HG03108 (cell line): ENCODE measurements at regions not wholly inside any gene's neighbourhood (a gene's known extent, or its start where the extent isn't known, plus 50 kb on each side); places are given as distances from the start of the nearest gene placed in this dataset.

Source experiments
- ATAC-seq: cut with Tn5 transposase; IDR thresholded peaks from one replicate; pipeline ENCODE4 v1.9.1; 2021; ENCODE audit warnings: moderate library complexity; ENCODE audit not compliant: unreplicated experiment

- no peak for ATAC-seq
Observed at GRCh38 chr13:53143757-53144339, 115.2 kb downstream of the OLFM4 start.

- ATAC-seq = no peak
Observed at GRCh38 chr13:53144826-53145225, 116.2 kb downstream of the OLFM4 start.

GRCh38 chr13:53150568-53150967 lies 122.0 kb downstream of the OLFM4 start:
- ATAC-seq = no peak

- ATAC-seq = peak; percentile 95
Observed at GRCh38 chr13:53151336-53152056, 122.9 kb downstream of the OLFM4 start.

- no peak for ATAC-seq
Observed at GRCh38 chr13:53152057-53152421, 123.4 kb downstream of the OLFM4 start.

- no peak for ATAC-seq
Observed at GRCh38 chr13:53158201-53158600, 129.6 kb downstream of the OLFM4 start.

GRCh38 chr13:53159431-53159830 lies 130.8 kb downstream of the OLFM4 start:
- no peak for ATAC-seq

GRCh38 chr13:53160211-53160610 lies 131.6 kb downstream of the OLFM4 start:
- ATAC-seq = no peak

GRCh38 chr13:53161251-53161650 lies 132.6 kb downstream of the OLFM4 start:
- ATAC-seq = no peak

GRCh38 chr13:53165261-53165660 lies 136.6 kb downstream of the OLFM4 start:
- no peak for ATAC-seq

- ATAC-seq = no peak
Observed at GRCh38 chr13:53167561-53167960, 138.9 kb downstream of the OLFM4 start.

GRCh38 chr13:53170910-53171309 lies 142.3 kb downstream of the OLFM4 start:
- ATAC-seq = no peak

- no peak for ATAC-seq
Observed at GRCh38 chr13:53174545-53174944, 145.9 kb downstream of the OLFM4 start.

GRCh38 chr13:53180684-53181083 lies 152.1 kb downstream of the OLFM4 start:
- ATAC-seq = no peak

GRCh38 chr13:53182724-53183123 lies 154.1 kb downstream of the OLFM4 start:
- no peak for ATAC-seq

- no peak for ATAC-seq
Observed at GRCh38 chr13:53188120-53188519, 159.5 kb downstream of the OLFM4 start.

- ATAC-seq = no peak
Observed at GRCh38 chr13:53189162-53189561, 160.5 kb downstream of the OLFM4 start.

GRCh38 chr13:53191091-53191490 lies 162.5 kb downstream of the OLFM4 start:
- ATAC-seq = no peak

GRCh38 chr13:53197424-53197823 lies 168.8 kb downstream of the OLFM4 start:
- ATAC-seq = no peak

- no peak for ATAC-seq
Observed at GRCh38 chr13:53198017-53198416, 169.4 kb downstream of the OLFM4 start.

- no peak for ATAC-seq
Observed at GRCh38 chr13:53198736-53199135, 170.1 kb downstream of the OLFM4 start.

GRCh38 chr13:53200075-53200474 lies 171.5 kb downstream of the OLFM4 start:
- no peak for ATAC-seq
